ENCODE measurements at regions not wholly inside any gene's neighbourhood (a gene's known extent, or its start where the extent isn't known, plus 50 kb on each side); places are given as distances from the start of the nearest gene placed in this dataset.
A peak's percentile ranks its signal among the peaks of the same experiment; 100 is the strongest.
"Not testable (repeated sequence)": the region's sequence is repeated elsewhere in the genome, so short reads cannot be mapped to it uniquely, and the experiment has no call there.

- H3K4me3 Mint-ChIP-seq: no peak overlapping the region
- no peaks in the 10 kb centered on the region for H3K4me1 Mint-ChIP-seq
- no peaks in the 10 kb centered on the region for H3K27me3 Mint-ChIP-seq (ENCODE audit: low read depth)
- no peak overlapping the region for H3K27ac Mint-ChIP-seq (ENCODE audit: unreplicated experiment)
- DNase-seq (ENCODE audit: low read depth, low spot score): no peak
- H3K36me3 Mint-ChIP-seq (ENCODE audit: low read depth): no peaks in the 10 kb centered on the region
- H3K9me3 Mint-ChIP-seq: peaks cover 2% of the 10 kb centered on the region
- no peak for TF ChIP-seq CTCF (conservative IDR thresholded peaks at IDR 0.05)
Observed at GRCh38 chr16:29237971-29238370, 168.5 kb downstream of the NPIPB11 start.

- not testable (repeated sequence) for H3K27me3 Mint-ChIP-seq (ENCODE audit: low read depth); H3K4me3 Mint-ChIP-seq; H3K27ac Mint-ChIP-seq (ENCODE audit: unreplicated experiment); H3K4me1 Mint-ChIP-seq; H3K36me3 Mint-ChIP-seq (ENCODE audit: low read depth); H3K9me3 Mint-ChIP-seq; DNase-seq (ENCODE audit: low read depth, low spot score)
Observed at GRCh38 chr16:29237495-29237894, 169.0 kb downstream of the NPIPB11 start.

- not testable (repeated sequence) for H3K27ac Mint-ChIP-seq (ENCODE audit: unreplicated experiment); H3K36me3 Mint-ChIP-seq (ENCODE audit: low read depth); H3K4me3 Mint-ChIP-seq; H3K27me3 Mint-ChIP-seq (ENCODE audit: low read depth); H3K4me1 Mint-ChIP-seq; DNase-seq (ENCODE audit: low read depth, low spot score); H3K9me3 Mint-ChIP-seq
Observed at GRCh38 chr16:29237023-29237422, 169.5 kb downstream of the NPIPB11 start.

- not testable (repeated sequence) for H3K4me1 Mint-ChIP-seq; H3K27me3 Mint-ChIP-seq (ENCODE audit: low read depth); DNase-seq (ENCODE audit: low read depth, low spot score); H3K4me3 Mint-ChIP-seq; H3K9me3 Mint-ChIP-seq; H3K36me3 Mint-ChIP-seq (ENCODE audit: low read depth)
- H3K27ac Mint-ChIP-seq (ENCODE audit: unreplicated experiment): peak overlapping the region; percentile 57
Observed at GRCh38 chr16:29235836-29236370, 170.6 kb downstream of the NPIPB11 start.

GRCh38 chr16:29234536-29235275, 171.8 kb downstream of the NPIPB11 start:
- DNase-seq (ENCODE audit: low read depth, low spot score); H3K27me3 Mint-ChIP-seq (ENCODE audit: low read depth); H3K9me3 Mint-ChIP-seq; H3K4me1 Mint-ChIP-seq; H3K4me3 Mint-ChIP-seq; H3K36me3 Mint-ChIP-seq (ENCODE audit: low read depth): not testable (repeated sequence)
- peak overlapping the region; percentile 58 for H3K27ac Mint-ChIP-seq (ENCODE audit: unreplicated experiment)

- not testable (repeated sequence) for H3K36me3 Mint-ChIP-seq (ENCODE audit: low read depth); H3K4me1 Mint-ChIP-seq; H3K9me3 Mint-ChIP-seq; DNase-seq (ENCODE audit: low read depth, low spot score); H3K27ac Mint-ChIP-seq (ENCODE audit: unreplicated experiment); H3K27me3 Mint-ChIP-seq (ENCODE audit: low read depth); H3K4me3 Mint-ChIP-seq
Observed at GRCh38 chr16:29233705-29234404, 172.7 kb downstream of the NPIPB11 start.

GRCh38 chr16:29232811-29233704, 173.5 kb downstream of the NPIPB11 start:
- Mint-ChIP-seq H3K4me1 (peaks cover 13% of the 10 kb centered on the region), H3K36me3 (ENCODE audit: low read depth) (no peaks in the 10 kb centered on the region), H3K27me3 (ENCODE audit: low read depth) (no peaks in the 10 kb centered on the region), H3K4me3 (no peak overlapping the region), H3K9me3 (no peaks in the 10 kb centered on the region), H3K27ac (ENCODE audit: unreplicated experiment) (no peak overlapping the region)
- TF ChIP-seq CTCF (conservative IDR thresholded peaks at IDR 0.05): no peak
- no peak for DNase-seq (ENCODE audit: low read depth, low spot score)

GRCh38 chr16:29232160-29232705, 174.3 kb downstream of the NPIPB11 start:
- not testable (repeated sequence) for H3K36me3 Mint-ChIP-seq (ENCODE audit: low read depth); H3K9me3 Mint-ChIP-seq; H3K27me3 Mint-ChIP-seq (ENCODE audit: low read depth); DNase-seq (ENCODE audit: low read depth, low spot score); H3K4me3 Mint-ChIP-seq; H3K27ac Mint-ChIP-seq (ENCODE audit: unreplicated experiment)
- peaks cover 13% of the 10 kb centered on the region for H3K4me1 Mint-ChIP-seq

Data from neural crest cell (in vitro differentiated cells).